ENCODE measurements at regions not wholly inside any gene's neighbourhood (a gene's known extent, or its start where the extent isn't known, plus 50 kb on each side); places are given as distances from the start of the nearest gene placed in this dataset.

DNA sequence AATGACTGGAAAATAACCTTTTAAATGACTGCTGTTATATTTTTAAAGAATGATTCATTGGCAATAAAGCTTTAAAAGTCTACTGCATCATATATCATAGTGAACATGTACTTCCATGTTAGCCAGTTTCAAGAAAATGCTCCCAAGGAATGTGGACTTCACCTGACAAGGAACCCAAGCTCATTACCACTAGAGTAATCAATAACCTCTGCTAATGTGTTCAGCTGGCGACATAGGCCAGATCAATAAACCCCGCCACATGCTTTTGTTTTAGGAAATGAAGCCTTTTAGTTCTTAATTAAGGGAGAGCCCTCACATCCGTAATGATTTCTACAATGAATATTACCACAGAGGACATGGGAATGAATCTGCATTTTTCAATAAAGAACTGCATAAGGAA is 1219.9 kb upstream of the CNTN5 start:
- no peak for DNase-seq
- H3K27ac ChIP-seq: no peak overlapping the region

DNA sequence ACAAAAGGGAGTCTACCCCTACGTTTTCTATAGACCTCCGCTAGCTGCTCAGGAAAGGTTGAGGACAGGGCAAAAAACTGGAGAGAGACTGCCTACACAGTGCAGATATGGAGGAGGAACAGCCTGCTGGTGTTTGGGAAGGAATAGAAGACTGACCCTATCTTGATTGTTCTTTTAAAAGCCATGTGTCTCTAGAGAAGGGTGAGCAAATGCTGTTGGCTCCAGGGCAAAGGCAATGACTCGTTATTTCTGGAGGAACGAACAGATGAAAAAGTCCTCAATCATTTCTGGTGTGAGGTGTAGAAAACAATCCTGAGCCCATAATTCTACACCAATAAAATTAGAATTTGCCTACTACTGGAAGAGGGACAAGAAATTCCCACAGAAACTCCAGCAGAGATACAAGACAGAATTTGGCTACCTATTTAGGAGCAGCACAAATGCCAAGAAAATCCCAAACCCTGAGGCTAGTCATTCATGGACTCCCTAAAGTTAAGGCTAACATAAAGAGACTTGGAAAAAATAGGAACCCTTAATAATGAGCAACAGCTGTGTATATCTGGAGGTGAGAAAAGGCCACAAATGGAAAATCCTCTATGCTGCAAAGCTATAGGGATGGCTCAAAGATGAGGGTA is 1206.3 kb upstream of the CNTN5 start:
- H3K27ac ChIP-seq: no peak overlapping the region
- TF ChIP-seq POLR2A (IDR thresholded peaks at IDR 0.05): no peak
- TF ChIP-seq, protein P1, sequence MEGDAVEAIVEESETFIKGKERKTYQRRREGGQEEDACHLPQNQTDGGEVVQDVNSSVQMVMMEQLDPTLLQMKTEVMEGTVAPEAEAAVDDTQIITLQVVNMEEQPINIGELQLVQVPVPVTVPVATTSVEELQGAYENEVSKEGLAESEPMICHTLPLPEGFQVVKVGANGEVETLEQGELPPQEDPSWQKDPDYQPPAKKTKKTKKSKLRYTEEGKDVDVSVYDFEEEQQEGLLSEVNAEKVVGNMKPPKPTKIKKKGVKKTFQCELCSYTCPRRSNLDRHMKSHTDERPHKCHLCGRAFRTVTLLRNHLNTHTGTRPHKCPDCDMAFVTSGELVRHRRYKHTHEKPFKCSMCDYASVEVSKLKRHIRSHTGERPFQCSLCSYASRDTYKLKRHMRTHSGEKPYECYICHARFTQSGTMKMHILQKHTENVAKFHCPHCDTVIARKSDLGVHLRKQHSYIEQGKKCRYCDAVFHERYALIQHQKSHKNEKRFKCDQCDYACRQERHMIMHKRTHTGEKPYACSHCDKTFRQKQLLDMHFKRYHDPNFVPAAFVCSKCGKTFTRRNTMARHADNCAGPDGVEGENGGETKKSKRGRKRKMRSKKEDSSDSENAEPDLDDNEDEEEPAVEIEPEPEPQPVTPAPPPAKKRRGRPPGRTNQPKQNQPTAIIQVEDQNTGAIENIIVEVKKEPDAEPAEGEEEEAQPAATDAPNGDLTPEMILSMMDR (IDR thresholded peaks at IDR 0.05): no peak
- no peaks in the 10 kb centered on the region for H3K36me3 ChIP-seq
- no peak overlapping the region for H3K4me3 ChIP-seq
- DNase-seq: no peak
- no peaks in the 10 kb centered on the region for H3K27me3 ChIP-seq
- no peaks in the 10 kb centered on the region for H3K4me1 ChIP-seq
- no peaks in the 10 kb centered on the region for H3K9me3 ChIP-seq

More for the DNA sequence above, 1219.9 kb upstream of the CNTN5 start:
- H3K27me3 ChIP-seq: no peaks in the 10 kb centered on the region
- H3K9me3 ChIP-seq: no peaks in the 10 kb centered on the region
- H3K4me1 ChIP-seq: no peaks in the 10 kb centered on the region
- H3K36me3 ChIP-seq: no peaks in the 10 kb centered on the region
- no peak for TF ChIP-seq POLR2A (IDR thresholded peaks at IDR 0.05)
- TF ChIP-seq, protein P1 (IDR thresholded peaks at IDR 0.05): no peak
- H3K4me3 ChIP-seq: no peak overlapping the region

DNA sequence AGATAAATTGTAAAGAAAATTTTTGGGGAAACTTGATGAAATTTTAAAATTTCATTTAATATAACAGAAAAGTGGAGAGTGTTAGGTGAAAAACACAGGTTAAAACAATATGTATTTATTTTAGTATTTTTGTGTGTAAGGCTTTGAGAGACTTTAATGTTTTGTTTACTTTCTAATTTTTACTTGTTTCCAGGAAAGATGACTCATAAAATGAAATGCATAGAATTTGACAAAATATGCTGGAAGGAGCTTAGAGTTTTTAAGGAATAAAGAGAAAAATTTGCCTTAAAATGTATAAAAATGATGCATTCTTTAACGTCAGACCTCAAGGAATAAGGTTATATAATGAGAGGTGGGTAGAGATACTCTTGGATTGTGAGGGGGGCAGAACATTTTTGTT is 1205.1 kb upstream of the CNTN5 start:
- TF ChIP-seq, protein P1 (IDR thresholded peaks at IDR 0.05): no peak
- TF ChIP-seq POLR2A (IDR thresholded peaks at IDR 0.05): no peak
- no peak overlapping the region for H3K4me3 ChIP-seq
- H3K27ac ChIP-seq: no peak overlapping the region
- no peaks in the 10 kb centered on the region for H3K4me1 ChIP-seq
- no peaks in the 10 kb centered on the region for H3K36me3 ChIP-seq
- no peak for DNase-seq
- no peaks in the 10 kb centered on the region for H3K27me3 ChIP-seq
- H3K9me3 ChIP-seq: no peaks in the 10 kb centered on the region

DNA sequence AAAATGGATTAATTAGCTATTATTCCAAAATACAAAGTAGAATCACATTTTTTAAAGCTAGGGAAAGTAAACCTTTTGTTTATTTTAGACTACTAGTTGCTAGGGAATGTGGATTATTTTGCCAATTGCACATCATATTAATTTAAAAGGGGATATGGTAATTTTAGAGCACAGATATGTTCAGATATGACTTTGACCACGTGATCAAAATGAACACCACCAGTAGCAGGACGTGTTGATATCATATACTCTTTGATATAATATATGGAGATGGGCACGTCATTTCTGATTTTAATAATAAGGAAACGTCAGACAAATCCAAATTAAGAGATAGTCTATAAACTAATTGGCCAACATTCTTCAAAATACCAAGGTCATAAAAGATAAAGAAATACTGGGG is 1188.3 kb upstream of the CNTN5 start:
- Histone ChIP-seq H3K9me3 (no peaks in the 10 kb centered on the region), H3K36me3 (no peaks in the 10 kb centered on the region), H3K27me3 (no peaks in the 10 kb centered on the region), H3K4me1 (no peaks in the 10 kb centered on the region), H3K27ac (no peak overlapping the region), H3K4me3 (no peak overlapping the region)
- DNase-seq: no peak
- TF ChIP-seq, protein P1 (IDR thresholded peaks at IDR 0.05): no peak
- no peak for TF ChIP-seq POLR2A (IDR thresholded peaks at IDR 0.05)

DNA sequence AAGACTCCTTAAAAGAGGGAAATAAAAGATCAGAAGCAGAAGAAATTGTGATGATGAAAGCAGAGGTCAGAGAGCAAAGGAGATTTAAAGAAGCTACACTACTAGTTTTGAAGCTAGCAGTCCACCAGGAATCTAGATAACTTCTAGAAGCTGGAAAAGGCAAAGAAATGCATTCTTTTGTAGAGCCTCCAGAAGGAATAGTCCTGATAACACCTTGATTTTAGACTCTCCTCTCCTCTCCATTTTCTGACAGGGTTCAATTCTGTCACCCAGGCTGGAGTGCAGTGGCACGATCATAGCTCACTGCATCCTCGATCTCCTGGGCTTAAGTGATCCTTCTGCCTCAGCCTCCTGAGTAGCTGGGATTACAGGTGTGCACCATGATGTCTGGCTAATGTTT is 1187.3 kb upstream of the CNTN5 start:
- H3K27me3 ChIP-seq: no peaks in the 10 kb centered on the region
- TF ChIP-seq POLR2A (IDR thresholded peaks at IDR 0.05): no peak
- TF ChIP-seq, protein P1 (IDR thresholded peaks at IDR 0.05): no peak

DNA sequence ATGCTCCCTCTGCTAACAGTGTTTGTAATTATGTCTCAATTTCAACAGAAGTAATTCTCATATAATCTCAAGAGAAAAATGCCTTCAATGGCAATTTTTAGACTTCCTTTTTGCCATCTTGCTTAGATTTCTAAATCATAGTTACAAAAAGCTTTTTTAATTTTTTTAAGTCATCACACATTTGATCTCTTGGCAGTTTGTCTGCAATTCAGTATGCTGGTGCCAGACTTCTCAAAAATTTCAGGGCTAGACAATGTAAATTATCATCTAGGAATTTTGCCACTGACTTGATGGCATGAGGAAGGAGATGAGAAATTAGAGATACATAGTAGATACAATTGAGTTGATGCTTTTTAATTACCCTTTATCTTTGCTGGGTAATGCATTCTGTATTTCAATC is 1176.7 kb upstream of the CNTN5 start:
- no peak overlapping the region for H3K4me3 ChIP-seq
- no peaks in the 10 kb centered on the region for H3K4me1 ChIP-seq
- H3K27ac ChIP-seq: no peak overlapping the region
- no peaks in the 10 kb centered on the region for H3K36me3 ChIP-seq
- peaks cover 0 to 2% (median 0%) of the 10 kb centered on the region in 4 donors for H3K9me3 ChIP-seq
- no peaks in the 10 kb centered on the region for H3K27me3 ChIP-seq
- no peak for DNase-seq
- TF ChIP-seq, protein P1 (IDR thresholded peaks at IDR 0.05): no peak
- no peak for TF ChIP-seq POLR2A (IDR thresholded peaks at IDR 0.05)

More for the DNA sequence above, 1187.3 kb upstream of the CNTN5 start:
- DNase-seq: no peak
- H3K9me3 ChIP-seq: no peaks in the 10 kb centered on the region
- no peak overlapping the region for H3K4me3 ChIP-seq
- no peaks in the 10 kb centered on the region for H3K36me3 ChIP-seq
- H3K27ac ChIP-seq: no peak overlapping the region
- H3K4me1 ChIP-seq: no peaks in the 10 kb centered on the region

All from Peyer's patch (tissue), 4 donors.